IMR-90 (cell line): ENCODE measurements at regions not wholly inside any gene's neighbourhood (a gene's known extent, or its start where the extent isn't known, plus 50 kb on each side); places are given as distances from the start of the nearest gene placed in this dataset.

ENCODE experiments used
- ATAC-seq: fragments of 200-7000 bp; cut with Tn5 transposase; 2 replicates; pipeline ENCODE4 v1.9.1; 2020; ENCODE audit warnings: low read depth, mild to moderate bottlenecking, moderate library complexity
- BruUV-seq: library from RNA; stranded (reverse); fragments of 400-500 nt; replicated peaks from 2 replicates; lab custom pipeline; 2021; lab: Mats Ljungman, UMichigan
- CTCF ChIA-PET: fragments of 300-600 bp; formaldehyde crosslinking; extraction: SDS; loops from one replicate; lab custom pipeline; 2021; ENCODE audit warnings: antibody characterized with exemption; lab: Yijun Ruan, JAX
- POLR2A ChIA-PET: fragments of 300-600 bp; sonication (Branson Sonifier 250); formaldehyde crosslinking; loops from one replicate; lab custom pipeline; 2022; ENCODE audit warnings: antibody characterized with exemption; ENCODE audit not compliant: unreplicated experiment; lab: Charles Lee
- DNase-seq: peaks from one replicate; pipeline ENCODE4 v3.0.0; 2013
- H2AFZ ChIP-seq: replicated peaks from 2 replicates; pipeline ENCODE3; 2013; ENCODE audit warnings: low read length, mild to moderate bottlenecking; ENCODE audit not compliant: poor library complexity
- H2AK5ac ChIP-seq: 2 replicates; pipeline ENCODE4 v1.6.1; 2013; ENCODE audit warnings: low read depth, low read length, inconsistent platforms
- H2AK9ac ChIP-seq: replicated peaks from 2 replicates; pipeline ENCODE3; 2013; ENCODE audit warnings: mild to moderate bottlenecking, low read depth, low read length, moderate library complexity; ENCODE audit not compliant: poor library complexity
- H2BK120ac ChIP-seq: 2 replicates; pipeline ENCODE4 v1.6.1; 2013; ENCODE audit warnings: low read depth, low read length, inconsistent platforms
- H2BK15ac ChIP-seq: 3 replicates; pipeline ENCODE4 v1.6.1; 2013; ENCODE audit warnings: low read depth, low read length, inconsistent platforms
- H2BK20ac ChIP-seq: 2 replicates; pipeline ENCODE4 v1.6.1; 2013; ENCODE audit warnings: low read depth, mild to moderate bottlenecking, inconsistent platforms, low read length, moderate library complexity
- H2BK5ac ChIP-seq: 2 replicates; pipeline ENCODE4 v1.6.1; 2013; ENCODE audit warnings: mild to moderate bottlenecking, low read depth, low read length, inconsistent platforms; ENCODE audit not compliant: poor library complexity, severe bottlenecking
- H3K14ac ChIP-seq: replicated peaks from 2 replicates; pipeline ENCODE4 v1.6.1; 2013; ENCODE audit warnings: low read depth, low read length, inconsistent platforms
- H3K18ac ChIP-seq: 2 replicates; pipeline ENCODE4 v1.6.1; 2013; ENCODE audit warnings: low read depth, low read length, control low read depth
- H3K23ac ChIP-seq: 2 replicates; pipeline ENCODE4 v1.6.1; 2013; ENCODE audit warnings: low read depth, low read length, inconsistent platforms
- H3K27ac ChIP-seq: 2 replicates; pipeline ENCODE4 v1.5.1; 2013; ENCODE audit warnings: mild to moderate bottlenecking, control low read depth, low read length; ENCODE audit not compliant: insufficient read depth
- H3K27me3 ChIP-seq: 2 replicates; pipeline ENCODE4 v1.6.1; 2013; ENCODE audit warnings: low read length; ENCODE audit not compliant: control insufficient read depth, insufficient read depth
- H3K36me3 ChIP-seq: 2 replicates; pipeline ENCODE4 v1.6.1; 2013; ENCODE audit warnings: low read length, mixed read lengths; ENCODE audit not compliant: control insufficient read depth, insufficient read depth
- H3K4ac ChIP-seq: 2 replicates; pipeline ENCODE4 v1.6.1; 2013; ENCODE audit warnings: low read depth, low read length, inconsistent platforms
- H3K4me1 ChIP-seq: 2 replicates; pipeline ENCODE4 v1.6.1; 2013; ENCODE audit warnings: low read length, mixed read lengths; ENCODE audit not compliant: control insufficient read depth, insufficient read depth
- H3K4me2 ChIP-seq: 2 replicates; pipeline ENCODE4 v1.6.1; 2013; ENCODE audit warnings: low read depth, mild to moderate bottlenecking, control low read depth, low read length, moderate library complexity
- H3K4me3 ChIP-seq: 2 replicates; pipeline ENCODE4 v1.5.1; 2013; ENCODE audit warnings: low read depth, mild to moderate bottlenecking, control low read depth, low read length, moderate library complexity; ENCODE audit not compliant: insufficient read depth
- H3K56ac ChIP-seq: 2 replicates; pipeline ENCODE4 v1.6.1; 2013; ENCODE audit warnings: low read length, inconsistent platforms; ENCODE audit not compliant: insufficient read depth; ENCODE audit errors: extremely low read depth
- H3K79me1 ChIP-seq, 2 experiments: 2 replicates each; pipeline ENCODE4 v1.6.1; 2013; ENCODE audit warnings: low read length in 2 of 2, inconsistent platforms in 1 of 2, low read depth in 1 of 2
- H3K9ac ChIP-seq: 2 replicates; pipeline ENCODE4 v1.6.1; 2013; ENCODE audit warnings: low read depth, low read length, control low read depth
- H3K9me1 ChIP-seq: 2 replicates; pipeline ENCODE4 v1.6.1; 2013; ENCODE audit warnings: low read length, inconsistent platforms; ENCODE audit not compliant: insufficient read depth
- H3K9me3 ChIP-seq: 2 replicates; pipeline ENCODE4 v1.6.1; 2013; ENCODE audit warnings: low read length; ENCODE audit not compliant: control insufficient read depth, insufficient read depth
- H4K20me1 ChIP-seq: 2 replicates; pipeline ENCODE4 v1.6.1; 2013; ENCODE audit warnings: low read length, inconsistent platforms; ENCODE audit not compliant: insufficient read depth
- H4K5ac ChIP-seq: 2 replicates; pipeline ENCODE4 v1.6.1; 2013; ENCODE audit warnings: mild to moderate bottlenecking, low read depth, low read length, control low read depth
- H4K8ac ChIP-seq, 2 experiments: 2 replicates each; pipeline ENCODE4 v1.6.1; 2013; ENCODE audit warnings: low read depth in 2 of 2, low read length in 2 of 2, control low read depth in 1 of 2, inconsistent platforms in 1 of 2
- H4K91ac ChIP-seq: 2 replicates; pipeline ENCODE4 v1.6.1; 2013; ENCODE audit warnings: low read depth, low read length, inconsistent platforms; ENCODE audit not compliant: insufficient read depth
- CEBPB ChIP-seq: IDR thresholded peaks from 2 replicates; pipeline ENCODE4 v1.6.1; 2012; ENCODE audit warnings: low read depth, low read length, improper control_type of control experiment
- MXI1 ChIP-seq: IDR thresholded peaks from 2 replicates; pipeline ENCODE4 v1.6.1; 2012; ENCODE audit warnings: low read depth, mild to moderate bottlenecking, low read length, moderate library complexity, borderline replicate concordance
- WGBS, 2 experiments: methylation state at CpG; one replicate each; pipeline versions ENCODE4 v1.1.5 to v1.1.7; 2013; ENCODE audit warnings: missing lambda C conversion rate in 2 of 2; ENCODE audit not compliant: insufficient read length in 1 of 2; ENCODE audit errors: extremely low coverage in 2 of 2; 5-methylcytosine and 5-hydroxymethylcytosine counted together
- dilution Hi-C: fragments of 300-500 bp; cut with HindIII; formaldehyde crosslinking; loops from one replicate; pipeline ENCODE4 v1.14.3; 2018; ENCODE audit warnings: low sequenced_read_pairs; ENCODE audit not compliant: unreplicated experiment
- in situ Hi-C: fragments of 300-500 bp; cut with MboI; formaldehyde crosslinking; loops from 3 replicates; pipeline ENCODE4 v1.14.3; 2019; ENCODE audit warnings: low sequenced_read_pairs, inconsistent platforms, mixed read lengths
- intact Hi-C: fragments of 100-400 bp; cut with micrococcal nuclease; formaldehyde crosslinking; loops from 2 replicates; pipeline ENCODE4 v1.10.0; 2022
- TF ChIP-seq, protein P1 (sequence below): conservative IDR thresholded peaks from 2 replicates; pipeline ENCODE4 v1.5.1; 2012; ENCODE audit warnings: mild to moderate bottlenecking, low read depth, low read length, improper control_type of control experiment

DNA sequence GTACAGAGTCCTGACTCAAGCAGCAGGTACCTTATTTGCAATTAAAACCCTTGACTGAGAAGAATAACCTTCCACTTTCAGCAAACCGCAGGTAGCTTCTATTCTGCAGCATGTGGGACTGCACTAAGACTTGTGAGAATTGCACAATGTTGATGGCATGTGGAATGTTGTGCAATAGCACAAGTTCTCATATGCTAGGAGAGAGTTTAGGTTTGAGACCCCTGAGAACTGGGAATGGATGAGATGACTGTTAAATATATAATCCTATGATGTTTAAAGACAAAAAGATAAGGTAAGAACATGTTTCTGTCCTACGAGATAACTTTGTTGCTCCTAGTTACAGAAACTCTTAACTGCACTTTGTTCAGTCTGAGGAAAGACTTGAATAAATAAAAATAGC, 194.6 kb downstream of the OTOR start:
- no peak overlapping the region for H3K56ac ChIP-seq
- no peak overlapping the region for H4K5ac ChIP-seq
- no peaks in the 10 kb centered on the region for H3K79me1 ChIP-seq
- no peak overlapping the region for H2BK15ac ChIP-seq
- H3K36me3 ChIP-seq = no peaks in the 10 kb centered on the region
- H3K27me3 ChIP-seq = no peaks in the 10 kb centered on the region
- dilution Hi-C loops (no loop called here), intact Hi-C loops (no loop called here), in situ Hi-C loops (no loop called here)
- DNase-seq (peak; percentile 67), ATAC-seq (peak; percentile 52)
- no peak overlapping the region for H2BK5ac ChIP-seq
- no peaks in the 10 kb centered on the region for H4K20me1 ChIP-seq
- CTCF ChIA-PET = interaction anchor here (0.5 kb wide), 1 partner anchor 1203 kb away, joined by 3 read pairs; no protein-coding TSS in a partner anchor
- no peak overlapping the region for H4K8ac ChIP-seq
- TF ChIP-seq CEBPB (peak; percentile 99), MXI1 (peak; percentile 18; the same call in 1 of the 2 replicates)
- TF ChIP-seq, protein P1, sequence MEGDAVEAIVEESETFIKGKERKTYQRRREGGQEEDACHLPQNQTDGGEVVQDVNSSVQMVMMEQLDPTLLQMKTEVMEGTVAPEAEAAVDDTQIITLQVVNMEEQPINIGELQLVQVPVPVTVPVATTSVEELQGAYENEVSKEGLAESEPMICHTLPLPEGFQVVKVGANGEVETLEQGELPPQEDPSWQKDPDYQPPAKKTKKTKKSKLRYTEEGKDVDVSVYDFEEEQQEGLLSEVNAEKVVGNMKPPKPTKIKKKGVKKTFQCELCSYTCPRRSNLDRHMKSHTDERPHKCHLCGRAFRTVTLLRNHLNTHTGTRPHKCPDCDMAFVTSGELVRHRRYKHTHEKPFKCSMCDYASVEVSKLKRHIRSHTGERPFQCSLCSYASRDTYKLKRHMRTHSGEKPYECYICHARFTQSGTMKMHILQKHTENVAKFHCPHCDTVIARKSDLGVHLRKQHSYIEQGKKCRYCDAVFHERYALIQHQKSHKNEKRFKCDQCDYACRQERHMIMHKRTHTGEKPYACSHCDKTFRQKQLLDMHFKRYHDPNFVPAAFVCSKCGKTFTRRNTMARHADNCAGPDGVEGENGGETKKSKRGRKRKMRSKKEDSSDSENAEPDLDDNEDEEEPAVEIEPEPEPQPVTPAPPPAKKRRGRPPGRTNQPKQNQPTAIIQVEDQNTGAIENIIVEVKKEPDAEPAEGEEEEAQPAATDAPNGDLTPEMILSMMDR = no peak
- no peak overlapping the region for H3K14ac ChIP-seq
- no peaks in the 10 kb centered on the region for H3K9me1 ChIP-seq
- no peak overlapping the region for H3K27ac ChIP-seq
- H3K4ac ChIP-seq = no peak overlapping the region
- BruUV-seq = no TSS peak
- no peaks in the 10 kb centered on the region for H3K9me3 ChIP-seq
- no peak overlapping the region for H4K91ac ChIP-seq
- WGBS, 2 experiments = no CpG with 5 or more reads among the region's 2 CpGs
- H2AK9ac ChIP-seq = no peak overlapping the region
- no peak overlapping the region for H2BK120ac ChIP-seq
- no peak overlapping the region for H3K9ac ChIP-seq
- H2BK20ac ChIP-seq = no peak overlapping the region
- no peak overlapping the region for H3K23ac ChIP-seq
- no peak overlapping the region for H3K18ac ChIP-seq
- no peak overlapping the region for H2AK5ac ChIP-seq
- POLR2A ChIA-PET = no interaction called here
- no peak overlapping the region for H3K4me2 ChIP-seq
- H2AFZ ChIP-seq = no peak overlapping the region
- no peak overlapping the region for H3K4me3 ChIP-seq
- H3K4me1 ChIP-seq = peaks cover 6% of the 10 kb centered on the region
